H9 (cell line): ENCODE measurements at regions not wholly inside any gene's neighbourhood (a gene's known extent, or its start where the extent isn't known, plus 50 kb on each side); places are given as distances from the start of the nearest gene placed in this dataset.

Experiments
- DNase-seq: peaks from one replicate; pipeline ENCODE4 v3.0.0-alpha.2; 2017
- H2AFZ ChIP-seq: one replicate; pipeline ENCODE4 v1.6.1; 2013; ENCODE audit warnings: mild to moderate bottlenecking, low read length, control low read depth, moderate library complexity
- H2AK5ac ChIP-seq: 2 replicates; pipeline ENCODE4 v1.6.1; 2013; ENCODE audit warnings: low read length, control low read depth, mixed read lengths; ENCODE audit not compliant: insufficient read length
- H2BK120ac ChIP-seq: one replicate; pipeline ENCODE4 v1.6.1; 2013; ENCODE audit warnings: low read depth, mild to moderate bottlenecking, low read length, control low read depth, inconsistent platforms; ENCODE audit not compliant: poor library complexity, severe bottlenecking
- H2BK12ac ChIP-seq: 2 replicates; pipeline ENCODE4 v1.6.1; 2013; ENCODE audit warnings: low read length, control low read depth, mixed read lengths, low read depth; ENCODE audit not compliant: insufficient read length
- H2BK15ac ChIP-seq: 2 replicates; pipeline ENCODE4 v1.6.1; 2013; ENCODE audit warnings: low read depth, low read length, control low read depth
- H2BK20ac ChIP-seq: one replicate; pipeline ENCODE4 v1.6.1; 2013; ENCODE audit warnings: low read depth, mild to moderate bottlenecking, low read length, control low read depth, inconsistent platforms; ENCODE audit not compliant: poor library complexity, severe bottlenecking
- H2BK5ac ChIP-seq: 2 replicates; pipeline ENCODE4 v1.6.1; 2013; ENCODE audit warnings: low read length, control low read depth, mixed read lengths; ENCODE audit not compliant: insufficient read length
- H3K14ac ChIP-seq: 2 replicates; pipeline ENCODE4 v1.6.1; 2013; ENCODE audit warnings: low read length, control low read depth; ENCODE audit not compliant: insufficient read depth
- H3K18ac ChIP-seq: 2 replicates; pipeline ENCODE4 v1.6.1; 2013; ENCODE audit warnings: low read depth, mild to moderate bottlenecking, mixed read lengths, low read length, control low read depth; ENCODE audit not compliant: insufficient read length
- H3K23ac ChIP-seq: 2 replicates; pipeline ENCODE4 v1.6.1; 2013; ENCODE audit warnings: low read length, control low read depth, mixed read lengths, low read depth; ENCODE audit not compliant: insufficient read length
- H3K23me2 ChIP-seq: 2 replicates; pipeline ENCODE4 v1.6.1; 2013; ENCODE audit warnings: low read depth, mild to moderate bottlenecking, mixed read lengths, low read length, control low read depth; ENCODE audit not compliant: insufficient read length, poor library complexity, severe bottlenecking
- H3K27ac ChIP-seq: 2 replicates; pipeline ENCODE4 v1.5.1; 2013; ENCODE audit warnings: low read length, control low read depth, mixed read lengths, low read depth; ENCODE audit not compliant: insufficient read length
- H3K27me3 ChIP-seq: 2 replicates; pipeline ENCODE4 v1.6.1; 2013; ENCODE audit warnings: low read length, control low read depth, inconsistent platforms; ENCODE audit not compliant: insufficient read depth
- H3K4ac ChIP-seq: 2 replicates; pipeline ENCODE4 v1.6.1; 2013; ENCODE audit warnings: low read depth, mild to moderate bottlenecking, control low read depth, inconsistent platforms, low read length, moderate library complexity
- H3K4me1 ChIP-seq: 2 replicates; pipeline ENCODE4 v1.6.1; 2013; ENCODE audit warnings: low read length, control low read depth, inconsistent platforms; ENCODE audit not compliant: insufficient read depth
- H3K4me2 ChIP-seq: 2 replicates; pipeline ENCODE4 v1.6.1; 2013; ENCODE audit warnings: low read length, control low read depth, mixed read lengths; ENCODE audit not compliant: insufficient read length, insufficient read depth
- H3K56ac ChIP-seq: 2 replicates; pipeline ENCODE4 v1.6.1; 2013; ENCODE audit warnings: low read depth, mild to moderate bottlenecking, mixed read lengths, low read length, control low read depth; ENCODE audit not compliant: insufficient read length
- H3K79me1 ChIP-seq: 2 replicates; pipeline ENCODE4 v1.6.1; 2013; ENCODE audit warnings: low read depth, mild to moderate bottlenecking, moderate library complexity, low read length, control low read depth, inconsistent platforms; ENCODE audit not compliant: insufficient read depth, poor library complexity, severe bottlenecking
- H3K79me2 ChIP-seq: 2 replicates; pipeline ENCODE4 v1.6.1; 2013; ENCODE audit warnings: low read length, control low read depth, inconsistent platforms; ENCODE audit not compliant: insufficient read depth
- H3K9ac ChIP-seq: 2 replicates; pipeline ENCODE4 v1.6.1; 2013; ENCODE audit warnings: low read length, control low read depth, mixed read lengths; ENCODE audit not compliant: insufficient read length; ENCODE audit errors: extremely low read depth
- H3K9me3 ChIP-seq: one replicate; pipeline ENCODE4 v1.6.1; 2013; ENCODE audit warnings: low read depth, low read length, inconsistent platforms; ENCODE audit not compliant: control insufficient read depth
- H3T11ph ChIP-seq: one replicate; pipeline ENCODE4 v1.6.1; 2013; ENCODE audit warnings: mild to moderate bottlenecking, low read length, control low read depth, inconsistent platforms
- H4K20me1 ChIP-seq: one replicate; pipeline ENCODE4 v1.6.1; 2013; ENCODE audit not compliant: control insufficient read depth, insufficient read length, insufficient read depth
- H4K5ac ChIP-seq: 2 replicates; pipeline ENCODE4 v1.6.1; 2013; ENCODE audit warnings: low read depth, mild to moderate bottlenecking, mixed read lengths, low read length, control low read depth; ENCODE audit not compliant: insufficient read length
- H4K8ac ChIP-seq: replicated peaks from 2 replicates; pipeline ENCODE4 v1.6.1; 2013; ENCODE audit warnings: low read length, control low read depth, mixed read lengths, low read depth; ENCODE audit not compliant: insufficient read length
- H4K91ac ChIP-seq: 2 replicates; pipeline ENCODE4 v1.6.1; 2013; ENCODE audit warnings: low read depth, mild to moderate bottlenecking, moderate library complexity, mixed read lengths, low read length, control low read depth; ENCODE audit not compliant: insufficient read length
- H3K27ac Mint-ChIP-seq, 3 experiments: 2 replicates in 2 of 3; 3 replicates in 1 of 3; pipeline ENCODE4 v1.8.0; 2020 to 2021; ENCODE audit warnings: mixed read lengths in 3 of 3, mild to moderate bottlenecking in 1 of 3, moderate library complexity in 1 of 3
- H3K27me3 Mint-ChIP-seq: 2 replicates; pipeline ENCODE4 v1.8.0; 2021; ENCODE audit warnings: low read depth, mild to moderate bottlenecking, moderate library complexity, mixed read lengths
- H3K36me3 Mint-ChIP-seq, 3 experiments: 2 replicates in 2 of 3; 3 replicates in 1 of 3; pipeline ENCODE4 v1.8.0; 2020 to 2021; ENCODE audit warnings: low read depth in 3 of 3, mixed read lengths in 3 of 3; ENCODE audit not compliant: insufficient read depth in 1 of 3
- H3K4me1 Mint-ChIP-seq, 2 experiments: 2 replicates each; pipeline ENCODE4 v1.8.0; 2020; ENCODE audit warnings: mixed read lengths in 2 of 2
- H3K4me3 Mint-ChIP-seq, 2 experiments: 2 replicates in 1 of 2; 3 replicates in 1 of 2; pipeline ENCODE4 v1.8.0; 2020 to 2021; ENCODE audit warnings: mild to moderate bottlenecking in 2 of 2, mixed read lengths in 2 of 2, moderate library complexity in 1 of 2
- H3K9me3 Mint-ChIP-seq, 2 experiments: 2 replicates in 1 of 2; 3 replicates in 1 of 2; pipeline ENCODE4 v1.8.0; 2020; ENCODE audit warnings: mild to moderate bottlenecking in 2 of 2, mixed read lengths in 2 of 2, moderate library complexity in 1 of 2
- CTCF ChIP-seq: fragments of 200-600 bp; sonication (generic); conservative IDR thresholded peaks from 3 replicates; pipeline ENCODE4 v1.8.0; 2021; ENCODE audit warnings: antibody characterized with exemption, mild to moderate bottlenecking
- WGBS: extraction: QIAGEN DNeasy Blood & Tissue Kit; methylation state at CpG from one replicate; pipeline ENCODE4 v1.1.7; 2013; ENCODE audit warnings: missing lambda C conversion rate, low lambda C conversion rate, mixed read lengths; ENCODE audit not compliant: insufficient read length; ENCODE audit errors: extremely low coverage; 5-methylcytosine and 5-hydroxymethylcytosine counted together

- Histone ChIP-seq H2BK15ac (no peak overlapping the region), H2BK20ac (no peak overlapping the region), H3K4me2 (no peak overlapping the region), H2BK120ac (no peak overlapping the region), H4K91ac (no peak overlapping the region), H2BK5ac (no peak overlapping the region), H2BK12ac (no peak overlapping the region), H4K5ac (no peak overlapping the region), H3K9ac (no peak overlapping the region), H3K4ac (no peak overlapping the region), H4K8ac (no peak overlapping the region), H3K23me2 (no peaks in the 10 kb centered on the region), H3K14ac (no peak overlapping the region), H3T11ph (no peak overlapping the region), H2AK5ac (no peak overlapping the region), H3K9me3 (no peaks in the 10 kb centered on the region), H3K27ac (no peak overlapping the region), H4K20me1 (no peaks in the 10 kb centered on the region), H2AFZ (no peak overlapping the region), H3K4me1 (no peaks in the 10 kb centered on the region), H3K79me1 (no peaks in the 10 kb centered on the region), H3K56ac (no peak overlapping the region), H3K18ac (no peak overlapping the region), H3K79me2 (no peaks in the 10 kb centered on the region), H3K23ac (no peak overlapping the region), H3K27me3 (no peaks in the 10 kb centered on the region)
- H3K27ac Mint-ChIP-seq: no peak overlapping the region
- no peak for DNase-seq
- no peak for TF ChIP-seq CTCF
- H3K9me3 Mint-ChIP-seq: peaks cover 12 to 15% of the 10 kb centered on the region in 2 experiments
- WGBS: no CpG with 5 or more reads among the region's 5 CpGs
- H3K4me3 Mint-ChIP-seq: no peak overlapping the region
- H3K4me1 Mint-ChIP-seq: peaks cover 0 to 5% of the 10 kb centered on the region in 2 experiments; a peak in 2 of 4 replicates
- no peaks in the 10 kb centered on the region; the same call in 1 of the 2 replicates for H3K27me3 Mint-ChIP-seq
- H3K36me3 Mint-ChIP-seq: peaks cover 0 to 4% (median 0%) of the 10 kb centered on the region in 3 experiments; a peak in 1 of 7 replicates
Measured at GRCh38 chr9:134247918-134248631, 78.2 kb upstream of the RXRA start.
